ENCODE measurements at regions not wholly inside any gene's neighbourhood (a gene's known extent, or its start where the extent isn't known, plus 50 kb on each side); places are given as distances from the start of the nearest gene placed in this dataset.

DNA sequence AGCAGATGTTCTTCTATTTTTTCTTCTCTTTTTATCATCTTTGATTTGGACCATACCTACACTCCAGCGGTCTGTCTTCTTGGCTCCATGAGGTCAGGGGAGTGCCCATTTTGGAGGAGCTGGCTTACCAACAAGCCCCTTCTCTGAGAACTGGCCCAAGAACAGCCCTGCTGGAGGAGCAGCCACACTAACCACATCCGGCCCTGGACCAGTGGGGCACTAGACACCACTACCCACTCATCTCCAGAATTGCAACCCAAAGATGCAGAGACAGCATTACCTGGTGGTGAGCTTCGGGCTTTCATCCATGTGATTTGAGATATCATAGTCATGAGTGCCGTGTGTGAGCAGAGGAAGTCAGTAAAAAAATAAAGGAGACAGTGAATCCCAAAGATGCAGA, 599.4 kb upstream of the CDH4 start:
- DNase-seq: no peak

GRCh38 chr20:60653111-60653845, 598.8 kb upstream of the CDH4 start:
- DNase-seq: peak; percentile 43

DNA sequence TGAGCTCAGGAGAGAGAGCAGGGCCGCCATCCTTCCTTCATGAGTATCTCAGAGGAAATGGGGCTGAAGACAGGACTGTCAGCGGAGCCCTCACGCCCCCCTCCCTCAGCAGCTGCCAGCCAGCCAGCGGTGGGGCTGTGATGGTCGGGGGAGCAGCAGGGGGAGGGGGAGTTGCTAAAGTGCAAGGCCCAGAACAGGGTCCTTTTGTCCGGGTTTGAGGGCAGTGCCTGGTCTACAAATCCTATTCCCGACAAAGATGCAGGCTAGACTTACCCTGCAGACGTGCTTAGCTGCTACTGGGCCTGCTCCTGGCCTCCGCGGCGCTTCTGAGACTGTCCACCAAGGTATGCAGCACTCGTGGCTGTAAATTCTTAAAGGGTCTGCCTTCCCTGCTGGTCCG, 593.4 kb upstream of the CDH4 start:
- no peak for DNase-seq

GRCh38 chr20:60659240-60659639, 592.8 kb upstream of the CDH4 start:
- no peak for DNase-seq

DNA sequence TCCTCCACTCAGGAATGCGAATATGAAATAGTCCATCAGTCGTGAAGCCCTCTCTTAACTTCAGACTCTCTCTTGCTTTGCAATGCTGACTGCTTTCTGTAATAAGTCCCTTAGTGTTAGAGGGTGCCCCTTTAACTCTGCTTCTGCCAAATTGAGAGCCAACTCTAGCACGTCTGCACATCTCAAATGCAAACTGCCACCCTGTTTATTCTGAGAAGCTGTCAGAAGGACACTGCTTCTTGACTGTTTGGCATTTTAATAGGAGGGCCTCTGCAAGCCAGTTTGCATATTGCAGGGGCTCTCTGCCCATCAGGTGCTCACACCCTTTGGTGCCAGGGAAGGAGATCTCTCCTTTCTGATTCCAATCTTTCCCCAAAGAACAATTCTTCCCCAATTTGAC, 589.8 kb upstream of the CDH4 start:
- no peak for DNase-seq

GRCh38 chr20:60664106-60664505, 588.0 kb upstream of the CDH4 start:
- DNase-seq: no peak

DNA sequence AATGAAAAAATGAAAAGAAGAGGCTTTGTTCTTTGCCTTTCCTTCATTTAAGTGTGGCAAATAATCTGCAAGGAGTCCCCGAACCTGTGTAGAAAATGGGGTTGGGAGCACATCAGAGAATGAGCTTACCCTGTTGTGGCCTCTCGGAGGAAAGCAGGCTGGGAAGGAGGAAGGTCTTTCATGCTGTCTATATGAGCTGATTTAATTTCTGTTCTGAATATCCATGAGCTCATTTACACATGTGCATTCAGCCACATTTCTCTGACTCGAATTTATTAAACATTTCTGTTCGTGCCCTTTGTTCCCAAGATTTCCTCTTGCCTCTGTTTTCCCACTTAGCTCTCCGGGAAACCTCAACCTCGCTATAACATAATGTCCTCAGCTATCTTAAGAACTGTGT, 584.4 kb upstream of the CDH4 start:
- no peak for DNase-seq

- no peak for DNase-seq
Measured at GRCh38 chr20:60669211-60669610, 582.9 kb upstream of the CDH4 start.

GRCh38 chr20:60676011-60676410, 576.0 kb upstream of the CDH4 start:
- no peak for DNase-seq

GRCh38 chr20:60677819-60678218, 574.2 kb upstream of the CDH4 start:
- no peak for DNase-seq

GRCh38 chr20:60680554-60680953, 571.5 kb upstream of the CDH4 start:
- DNase-seq: no peak

- no peak for DNase-seq
Measured at GRCh38 chr20:60687213-60687612, 564.8 kb upstream of the CDH4 start.

DNA sequence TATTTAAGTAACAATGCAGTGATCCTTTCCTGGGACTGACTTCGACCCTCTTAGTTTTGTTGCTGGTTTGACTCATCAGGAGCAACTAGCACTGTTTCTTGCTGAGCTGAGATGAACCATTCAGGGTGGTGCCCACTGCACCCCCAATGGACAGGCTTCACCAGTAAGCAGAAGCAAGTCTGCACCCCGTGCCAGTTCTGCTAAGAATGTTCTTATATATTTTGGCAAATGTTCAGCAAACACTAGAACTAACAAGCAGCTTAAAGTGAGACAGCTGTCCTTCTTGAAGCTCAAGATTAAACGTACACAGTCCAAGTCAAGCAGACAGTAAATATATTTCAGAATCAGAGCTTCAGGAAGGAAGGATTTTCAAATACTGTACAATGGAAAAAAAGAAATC, 561.3 kb upstream of the CDH4 start:
- DNase-seq: no peak

- DNase-seq: peak; percentile 1
Measured at GRCh38 chr20:60691966-60692615, 560.0 kb upstream of the CDH4 start.

DNA sequence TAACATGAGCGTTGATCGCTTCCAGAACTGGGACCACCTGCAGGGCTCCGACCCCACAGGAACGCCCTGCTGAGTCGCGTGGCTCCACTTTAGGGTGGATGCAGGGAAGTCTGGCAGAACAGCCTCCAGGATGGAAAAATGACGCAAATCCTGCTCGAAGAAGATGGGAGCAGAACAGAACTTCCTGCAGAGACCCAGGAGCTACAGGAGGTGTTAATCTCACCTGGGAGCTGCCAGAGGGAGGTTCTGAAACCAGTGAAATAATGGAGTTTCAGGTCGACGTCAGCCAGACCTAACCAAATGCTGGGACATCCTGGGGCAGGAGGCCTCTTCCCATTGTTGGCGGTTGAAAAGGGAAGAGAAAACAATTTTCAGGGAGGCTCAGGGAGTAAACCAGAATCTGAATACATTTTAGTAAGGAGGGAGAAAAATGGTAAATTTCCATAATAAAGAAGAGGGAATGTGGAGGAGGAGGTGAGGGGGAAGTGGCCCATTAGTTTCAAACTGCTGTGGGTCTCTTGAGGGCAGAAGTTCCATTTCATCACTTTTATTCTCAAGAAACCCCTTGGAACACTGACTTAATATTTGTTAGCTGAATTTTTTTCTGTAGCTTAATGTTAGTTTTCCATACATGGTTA, 558.4 kb upstream of the CDH4 start:
- no peak for DNase-seq

DNA sequence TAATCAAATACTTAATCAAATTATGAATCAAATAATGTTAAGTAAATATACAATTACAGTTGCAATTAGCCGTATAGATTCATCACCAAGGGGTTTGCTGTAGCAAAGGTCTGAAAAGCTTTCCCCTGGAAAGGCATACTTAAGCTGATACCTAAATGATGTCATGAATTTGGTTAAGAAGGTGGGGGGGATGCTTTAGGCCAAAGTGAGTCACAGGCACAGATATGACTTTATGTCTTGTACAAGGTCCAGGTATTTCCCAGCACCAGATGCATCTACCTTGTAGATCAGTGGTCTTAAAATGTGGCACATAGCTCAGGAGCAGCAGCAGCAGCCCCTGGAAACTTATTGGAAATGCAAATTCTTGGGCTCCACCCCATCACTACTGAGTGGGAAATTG, 557.3 kb upstream of the CDH4 start:
- no peak for DNase-seq

GRCh38 chr20:60695226-60696000, 556.6 kb upstream of the CDH4 start:
- peak; percentile 88 for DNase-seq

DNA sequence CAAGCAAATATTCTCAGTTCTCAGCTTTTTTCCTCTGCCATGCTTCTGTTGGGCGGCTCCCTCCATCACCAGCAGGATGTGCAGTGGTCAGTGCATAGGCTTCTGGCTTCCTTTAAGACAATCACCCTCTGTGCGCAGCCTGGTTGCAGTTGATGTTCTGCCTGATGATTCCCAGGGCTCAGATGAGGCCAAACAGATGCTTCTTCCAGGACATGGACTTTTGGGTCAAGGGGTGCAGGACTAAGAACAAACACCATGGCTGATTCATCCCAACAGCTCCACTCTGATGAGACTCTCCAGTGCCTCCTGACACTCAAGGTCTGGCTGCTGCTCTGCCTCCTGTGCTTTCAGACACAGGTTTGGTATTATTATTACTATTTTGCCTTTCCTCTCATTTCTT, 554.8 kb upstream of the CDH4 start:
- DNase-seq: no peak

GRCh38 chr20:60700728-60701127, 551.3 kb upstream of the CDH4 start:
- DNase-seq: no peak

DNA sequence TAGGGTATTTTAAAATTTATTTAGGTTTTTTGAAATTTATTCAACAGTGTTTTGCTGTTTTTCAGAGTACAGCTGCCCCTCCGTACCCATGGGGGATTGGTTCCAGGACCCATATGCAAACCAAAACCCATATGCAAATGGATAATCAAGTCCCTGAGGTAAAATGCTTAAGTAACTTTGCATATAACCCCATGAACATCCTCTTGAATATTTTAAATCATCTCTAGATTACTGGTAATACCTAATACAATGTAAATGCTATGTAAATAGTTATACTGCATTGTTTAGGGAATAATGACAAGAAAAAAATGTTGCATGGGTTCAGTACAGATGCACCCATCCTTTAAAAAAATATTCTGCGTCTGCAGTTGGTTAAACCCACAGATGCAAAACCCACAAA, 547.9 kb upstream of the CDH4 start:
- DNase-seq: no peak

DNA sequence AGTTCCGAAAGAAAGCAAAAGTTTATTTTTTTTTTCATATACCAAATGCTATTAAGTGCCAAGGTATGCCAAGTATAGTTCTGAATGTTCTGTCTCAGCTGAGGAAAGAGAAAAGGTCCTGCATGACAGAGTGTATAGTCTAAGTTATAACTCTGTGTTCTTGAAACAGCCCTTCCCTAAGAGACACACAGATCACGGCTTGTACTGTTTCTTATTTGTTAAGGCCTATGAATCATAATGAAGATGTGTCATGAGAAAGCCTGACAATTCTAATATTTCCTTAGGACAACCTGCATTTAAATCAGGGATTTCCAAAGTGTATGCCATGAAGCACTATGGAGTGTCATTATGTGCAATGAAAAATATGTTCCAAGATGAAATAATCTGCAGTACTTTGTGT, 538.7 kb upstream of the CDH4 start:
- no peak for DNase-seq

GRCh38 chr20:60715172-60715571, 536.9 kb upstream of the CDH4 start:
- no peak for DNase-seq

DNA sequence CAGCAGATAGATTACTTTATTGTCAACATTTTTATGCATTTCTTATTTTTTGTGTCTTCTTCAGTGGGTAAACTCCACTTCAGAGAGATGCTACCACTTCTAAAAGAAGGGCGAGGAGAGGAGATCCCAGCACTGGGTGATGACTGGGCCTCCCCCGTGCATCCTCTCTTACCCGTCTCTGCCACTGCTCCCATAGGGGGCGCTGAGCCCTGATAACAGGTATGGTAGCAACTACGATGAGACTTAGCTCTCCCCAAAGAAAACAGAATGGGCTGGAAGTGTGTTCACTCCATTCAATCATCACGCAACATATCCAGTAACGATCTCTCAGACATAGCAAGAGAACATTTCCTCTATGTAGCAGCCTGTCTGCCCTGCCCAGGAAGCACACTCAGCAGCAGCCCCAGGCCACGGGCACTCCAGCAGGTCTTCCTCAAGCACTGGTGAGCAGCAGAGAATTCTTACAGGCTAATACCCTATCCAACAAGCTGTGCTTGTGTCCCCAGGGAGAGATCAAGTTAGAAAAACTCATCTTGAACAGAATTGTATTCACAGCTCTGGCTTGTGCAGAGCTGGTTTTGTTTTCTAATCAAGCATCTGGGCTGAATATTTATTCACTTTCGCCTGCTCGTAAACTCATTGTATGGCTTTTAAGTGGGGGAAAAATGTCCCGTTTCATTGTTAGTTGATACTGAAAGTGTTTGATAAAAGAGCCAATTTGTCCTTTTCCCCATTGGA, 533.1 kb upstream of the CDH4 start:
- no peak for DNase-seq

Data from MV-4-11 (cell line).